A549 (cell line): ENCODE measurements at regions not wholly inside any gene's neighbourhood (a gene's known extent, or its start where the extent isn't known, plus 50 kb on each side); places are given as distances from the start of the nearest gene placed in this dataset.

Experiments
- ATAC-seq, 2 experiments: fragments of 200-7000 bp in 1 of 2; fragments of >200 bp in 1 of 2; cut with Nextera tagmentation in 1 of 2; cut with Tn5 transposase in 1 of 2; 3 replicates each; pipeline versions ENCODE4 v1.8.0 to v1.9.1; 2018 to 2020; ENCODE audit warnings: mild to moderate bottlenecking in 1 of 2, moderate library complexity in 1 of 2
- CTCF ChIA-PET: fragments of 300-600 bp; sonication (Branson Sonifier 250); formaldehyde crosslinking; extraction: SDS; loops from one replicate; lab custom pipeline; 2021; ENCODE audit warnings: antibody characterized with exemption, inconsistent platforms; lab: Yijun Ruan, JAX
- POLR2A ChIA-PET: fragments of 350-600 bp; formaldehyde crosslinking; extraction: SDS; loops from one replicate; lab custom pipeline; 2021; ENCODE audit warnings: antibody characterized with exemption, inconsistent platforms; lab: Yijun Ruan, JAX
- DNase-seq, 2 experiments: peaks; one replicate each; pipeline versions ENCODE4 v3.0.0 to v3.0.0-alpha.2; 2011 to 2016; ENCODE audit warnings: low read depth in 1 of 2, low spot score in 1 of 2
- FAIRE-seq: peaks from 2 replicates; lab custom pipeline; 2011; peaks lifted over from hg19 to GRCh38; lab: Jason Lieb, UNC
- H3K27ac ChIP-seq, 2 experiments: fragments of >200 bp; sonication (Bioruptor Twin); formaldehyde crosslinking; 3 replicates each; pipeline ENCODE4 v1.5.1; 2016 to 2017
- H3K4me1 ChIP-seq: fragments of >200 bp; sonication (Bioruptor Twin); formaldehyde crosslinking; 3 replicates; pipeline ENCODE4 v1.6.1; 2016
- H3K4me2 ChIP-seq: fragments of >200 bp; sonication (Bioruptor Twin); formaldehyde crosslinking; 3 replicates; pipeline ENCODE4 v1.6.1; 2016
- H3K4me3 ChIP-seq: fragments of >200 bp; sonication (Bioruptor Twin); formaldehyde crosslinking; 3 replicates; pipeline ENCODE4 v1.5.1; 2016
- H3K9me3 ChIP-seq: fragments of >200 bp; sonication (Bioruptor Twin); formaldehyde crosslinking; 3 replicates; pipeline ENCODE4 v1.6.1; 2016
- BCL3 ChIP-seq: fragments of >200 bp; sonication (Bioruptor Twin); formaldehyde crosslinking; IDR thresholded peaks from 3 replicates; pipeline ENCODE4 v1.6.1; 2016
- CBX8 ChIP-seq: fragments of 200-600 bp; sonication (generic); IDR thresholded peaks from 2 replicates; pipeline ENCODE4 v1.6.1; 2016
- CEBPB ChIP-seq, 2 experiments: fragments of >200 bp in 1 of 2; sonication (Bioruptor Twin) in 1 of 2; formaldehyde crosslinking in 1 of 2; IDR thresholded peaks; 2 replicates each; pipeline ENCODE4 v1.6.1; 2012 to 2016
- EHF ChIP-seq: fragments of 250-450 bp; sonication (Bioruptor Pico); IDR thresholded peaks from 2 replicates; pipeline ENCODE4 v1.5.0; 2020; ENCODE audit warnings: mild to moderate bottlenecking
- EP300 ChIP-seq, 2 experiments: fragments of >200 bp; sonication (Bioruptor Twin); formaldehyde crosslinking; IDR thresholded peaks; 2 replicates in 1 of 2; 3 replicates in 1 of 2; pipeline ENCODE4 v1.6.1; 2016 to 2017
- ESRRA ChIP-seq: fragments of 150-350 bp; IDR thresholded peaks from 2 replicates; pipeline ENCODE4 v1.6.1; 2014; ENCODE audit warnings: mild to moderate bottlenecking, low read length, borderline replicate concordance
- FOSB ChIP-seq: fragments of 250-450 bp; sonication (Bioruptor Pico); IDR thresholded peaks from 2 replicates; pipeline ENCODE4 v1.5.0; 2020; ENCODE audit warnings: mild to moderate bottlenecking, moderate library complexity
- FOSL2 ChIP-seq, 2 experiments: fragments of 450-650 bp in 1 of 2; fragments of >200 bp in 1 of 2; sonication (Bioruptor Twin) in 1 of 2; formaldehyde crosslinking; IDR thresholded peaks; 2 replicates each; pipeline versions ENCODE4 v1.5.0 to v1.6.1; 2016 to 2020; ENCODE audit warnings: mild to moderate bottlenecking in 1 of 2, moderate library complexity in 1 of 2
- GATA3 ChIP-seq: IDR thresholded peaks from 2 replicates; pipeline ENCODE4 v1.6.1; 2012; ENCODE audit warnings: borderline replicate concordance
- HDAC2 ChIP-seq: fragments of 200-600 bp; sonication (generic); IDR thresholded peaks from 2 replicates; pipeline ENCODE4 v1.6.1; 2016
- HOXB13 ChIP-seq: fragments of 250-450 bp; sonication (Bioruptor Pico); IDR thresholded peaks from 2 replicates; pipeline ENCODE4 v1.5.0; 2020; ENCODE audit warnings: low read depth, mild to moderate bottlenecking, moderate library complexity
- JUN ChIP-seq, 2 experiments: fragments of >200 bp; sonication (Bioruptor Twin); formaldehyde crosslinking; IDR thresholded peaks; 2 replicates in 1 of 2; 3 replicates in 1 of 2; pipeline ENCODE4 v1.6.1; 2016 to 2017
- KDM5A ChIP-seq: fragments of 200-600 bp; sonication (generic); IDR thresholded peaks from 2 replicates; pipeline ENCODE4 v1.6.1; 2016; ENCODE audit warnings: antibody characterized with exemption, mild to moderate bottlenecking
- MAZ ChIP-seq: fragments of 150-350 bp; IDR thresholded peaks from 2 replicates; pipeline ENCODE4 v1.6.1; 2014; ENCODE audit warnings: antibody characterized with exemption, low read depth, low read length, borderline replicate concordance
- MYC ChIP-seq: IDR thresholded peaks from 2 replicates; pipeline ENCODE4 v1.6.1; 2012; ENCODE audit warnings: mild to moderate bottlenecking, inconsistent platforms, low read length, improper control_type of control experiment, borderline replicate concordance
- NFE2L2 ChIP-seq: fragments of 150-350 bp; conservative IDR thresholded peaks from 2 replicates; pipeline ENCODE4 v1.6.1; 2014; ENCODE audit warnings: low read length
- PBX3 ChIP-seq: IDR thresholded peaks from 2 replicates; pipeline ENCODE4 v1.6.1; 2012
- PHF8 ChIP-seq: fragments of 200-600 bp; sonication (generic); IDR thresholded peaks from 2 replicates; pipeline ENCODE4 v1.6.1; 2016; ENCODE audit warnings: low read depth, mild to moderate bottlenecking, antibody characterized with exemption, moderate library complexity, borderline replicate concordance
- RAD21 ChIP-seq, 2 experiments: fragments of >200 bp in 1 of 2; sonication (Bioruptor Twin) in 1 of 2; formaldehyde crosslinking in 1 of 2; IDR thresholded peaks in 1 of 2; conservative IDR thresholded peaks in 1 of 2; 2 replicates in 1 of 2; 3 replicates in 1 of 2; pipeline ENCODE4 v1.6.1; 2012 to 2018; ENCODE audit warnings: inconsistent platforms in 1 of 2
- REST ChIP-seq: fragments of 200-600 bp; sonication (generic); IDR thresholded peaks from 2 replicates; pipeline ENCODE4 v1.6.1; 2016; ENCODE audit warnings: antibody characterized with exemption, mild to moderate bottlenecking, moderate library complexity
- TFCP2L1 ChIP-seq: fragments of 250-450 bp; sonication (Bioruptor Pico); IDR thresholded peaks from 2 replicates; pipeline ENCODE4 v1.5.0; 2021; ENCODE audit warnings: mild to moderate bottlenecking
- USF2 ChIP-seq: fragments of 450-650 bp; IDR thresholded peaks from 2 replicates; pipeline ENCODE4 v1.6.1; 2014; ENCODE audit warnings: antibody characterized with exemption
- ZNF302 ChIP-seq: fragments of 250-450 bp; sonication (Bioruptor Pico); IDR thresholded peaks from 2 replicates; pipeline ENCODE4 v1.9.0; 2021; ENCODE audit warnings: inconsistent platforms, mild to moderate bottlenecking, moderate library complexity
- ZSCAN20 ChIP-seq: fragments of 250-450 bp; sonication (Bioruptor Pico); IDR thresholded peaks from 2 replicates; pipeline ENCODE4 v1.8.0; 2022; ENCODE audit warnings: mild to moderate bottlenecking, moderate library complexity
- WGBS: methylation state at CpG from one replicate; pipeline ENCODE4 v1.1.6; 2017; ENCODE audit errors: missing lambda C conversion rate; 5-methylcytosine and 5-hydroxymethylcytosine counted together

GRCh38 chr12:105820429-105821125 is 318.2 kb downstream of the NUAK1 start:
- POLR2A ChIA-PET: no interaction called here
- Histone ChIP-seq H3K9me3 (no peaks in the 10 kb centered on the region), H3K27ac (no peak overlapping the region), H3K4me1 (no peaks in the 10 kb centered on the region), H3K4me3 (no peak overlapping the region), H3K4me2 (no peak overlapping the region)
- WGBS: 57% methylated on average over 5 of the region's 5 CpGs
- TF ChIP-seq PHF8: no peak
- TF ChIP-seq HOXB13 (CRISPR knock-in tag): no peak
- no peak for TF ChIP-seq MYC
- TF ChIP-seq ZNF302 (CRISPR knock-in tag): no peak
- TF ChIP-seq HDAC2: no peak
- TF ChIP-seq GATA3: no peak
- no peak for TF ChIP-seq FOSB
- TF ChIP-seq FOSL2 (IDR thresholded peaks at IDR 0.05): no peak
- TF ChIP-seq FOSL2 (CRISPR knock-in tag; IDR thresholded peaks at IDR 0.05): no peak
- TF ChIP-seq CEBPB (IDR thresholded peaks at IDR 0.05): no peak
- TF ChIP-seq EP300 (IDR thresholded peaks at IDR 0.05): no peak
- CTCF ChIA-PET: interaction anchor here (0.6 kb wide), 1 partner anchor 140 kb away, joined by 3 read pairs; no protein-coding TSS in a partner anchor
- no peak for DNase-seq
- ATAC-seq: no peak
- no peak for FAIRE-seq

- 84% methylated on average over 11 of the region's 11 CpGs for WGBS
- DNase-seq (no peak), FAIRE-seq (no peak), ATAC-seq (no peak)
- ChIA-PET POLR2A (no interaction called here), CTCF (no interaction called here)
- Histone ChIP-seq H3K27ac (no peak overlapping the region), H3K9me3 (no peaks in the 10 kb centered on the region), H3K4me3 (no peak overlapping the region), H3K4me1 (no peaks in the 10 kb centered on the region), H3K4me2 (no peak overlapping the region)
- TF ChIP-seq PHF8 (no peak), HOXB13 (CRISPR knock-in tag) (no peak), NFE2L2 (no peak), HDAC2 (no peak)
These were observed 316.3 kb downstream of the NUAK1 start for GRCh38 chr12:105822131-105823105.

GRCh38 chr12:105823810-105824209 is 314.9 kb downstream of the NUAK1 start:
- TF ChIP-seq PHF8 (no peak), USF2 (no peak), CBX8 (no peak), RAD21 (conservative IDR thresholded peaks at IDR 0.05 in 1 of 2, IDR thresholded peaks at IDR 0.05 in 1 of 2) (no peak), NFE2L2 (no peak), MAZ (no peak), PBX3 (no peak), ESRRA (no peak), KDM5A (no peak), EHF (CRISPR knock-in tag) (no peak), TFCP2L1 (CRISPR knock-in tag) (no peak), ZSCAN20 (CRISPR knock-in tag) (no peak), JUN (IDR thresholded peaks at IDR 0.05) (no peak), REST (no peak), BCL3 (no peak)
- POLR2A ChIA-PET: no interaction called here
- H3K4me1 ChIP-seq: no peaks in the 10 kb centered on the region
- CTCF ChIA-PET: interaction anchor here (0.7 to 1.3 kb wide), 2 partner anchors 15 to 267 kb away, joined by 3 read pairs; no protein-coding TSS in a partner anchor
- WGBS: 55% methylated on average over 3 of the region's 3 CpGs
- no peak for DNase-seq
- no peak for ATAC-seq
- no peak for FAIRE-seq
- H3K4me2 ChIP-seq: no peak overlapping the region
- H3K4me3 ChIP-seq: no peak overlapping the region
- no peaks in the 10 kb centered on the region for H3K9me3 ChIP-seq
- H3K27ac ChIP-seq: no peak overlapping the region
